Medulla oblongata (tissue), 1 donor: ENCODE measurements at regions not wholly inside any gene's neighbourhood (a gene's known extent, or its start where the extent isn't known, plus 50 kb on each side); places are given as distances from the start of the nearest gene placed in this dataset.

ENCODE experiments used
- DNase-seq: peaks from one replicate; pipeline ENCODE4 v3.0.0-alpha.2; 2015; ENCODE audit errors: extremely low spot score

DNA sequence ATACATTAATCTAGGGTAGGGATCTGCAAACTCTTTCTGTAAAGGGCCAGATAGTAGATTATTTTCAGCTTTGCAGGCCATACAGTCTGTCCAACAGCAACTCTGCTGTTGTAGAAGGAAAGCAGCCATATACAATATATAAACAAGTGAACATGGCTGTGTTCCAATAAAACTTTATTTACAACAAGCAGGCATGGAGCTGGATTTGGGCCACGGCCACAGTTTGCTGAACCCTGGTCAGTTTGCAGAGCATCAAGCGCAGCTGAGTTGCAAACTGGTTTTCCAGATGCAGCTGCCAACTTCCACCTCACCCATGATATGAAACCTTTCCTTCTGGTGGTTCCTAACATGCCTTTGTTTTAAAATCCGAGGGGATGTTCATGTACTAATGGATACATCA, 310.4 kb upstream of the NFE2L3 start:
- no peak for DNase-seq

DNA sequence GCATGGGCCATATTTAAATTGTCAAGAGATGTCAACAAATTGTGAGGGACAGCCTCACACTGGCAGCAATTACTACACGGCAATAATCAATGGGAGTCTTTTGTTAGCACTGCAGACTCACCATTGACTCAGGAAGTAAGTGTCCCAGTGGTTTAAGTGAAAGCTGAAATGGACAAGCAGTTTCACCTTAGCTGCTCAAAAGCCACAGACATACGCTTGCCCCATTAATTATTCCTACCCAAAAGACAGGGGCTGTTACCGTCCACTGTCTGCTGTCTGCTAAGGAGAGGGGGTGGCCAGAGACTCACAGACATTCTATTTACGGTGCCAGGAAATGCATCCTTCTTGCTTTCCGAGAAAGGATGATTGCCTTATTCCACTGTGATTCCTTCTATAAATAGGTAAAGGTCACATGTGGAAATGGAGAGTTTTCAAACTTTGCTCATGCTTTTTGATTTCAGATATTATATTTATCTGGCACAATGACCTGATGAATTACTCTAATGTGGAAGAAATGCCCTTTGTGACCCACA, 309.7 kb upstream of the NFE2L3 start:
- DNase-seq = no peak

- DNase-seq = no peak
Measured at GRCh38 chr7:25843467-25843866, 308.5 kb upstream of the NFE2L3 start.

- DNase-seq = no peak
Measured at GRCh38 chr7:25844102-25844870, 307.7 kb upstream of the NFE2L3 start.

GRCh38 chr7:25845464-25845863, 306.5 kb upstream of the NFE2L3 start:
- no peak for DNase-seq

DNA sequence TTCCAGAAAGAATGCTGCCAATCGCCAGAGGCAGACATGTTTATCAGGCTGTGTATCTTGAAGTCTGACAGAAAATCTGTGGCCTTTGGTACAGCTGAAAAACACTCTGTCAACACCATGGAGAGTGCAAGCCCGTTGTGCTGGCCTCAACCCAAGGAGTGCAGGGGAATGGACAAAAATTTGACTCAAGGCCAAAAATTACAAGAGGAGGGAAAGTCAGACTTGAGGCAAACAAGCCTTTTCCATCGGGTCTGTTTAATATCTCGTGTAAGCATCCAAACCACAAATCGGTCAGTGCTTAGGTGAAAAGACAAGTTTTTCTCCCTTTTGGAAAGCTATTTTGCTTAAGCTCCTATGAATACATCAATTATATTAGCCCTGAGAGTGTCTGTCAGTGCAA, 305.3 kb upstream of the NFE2L3 start:
- peak; percentile 79 for DNase-seq

GRCh38 chr7:25847336-25848070, 304.5 kb upstream of the NFE2L3 start:
- no peak for DNase-seq

DNA sequence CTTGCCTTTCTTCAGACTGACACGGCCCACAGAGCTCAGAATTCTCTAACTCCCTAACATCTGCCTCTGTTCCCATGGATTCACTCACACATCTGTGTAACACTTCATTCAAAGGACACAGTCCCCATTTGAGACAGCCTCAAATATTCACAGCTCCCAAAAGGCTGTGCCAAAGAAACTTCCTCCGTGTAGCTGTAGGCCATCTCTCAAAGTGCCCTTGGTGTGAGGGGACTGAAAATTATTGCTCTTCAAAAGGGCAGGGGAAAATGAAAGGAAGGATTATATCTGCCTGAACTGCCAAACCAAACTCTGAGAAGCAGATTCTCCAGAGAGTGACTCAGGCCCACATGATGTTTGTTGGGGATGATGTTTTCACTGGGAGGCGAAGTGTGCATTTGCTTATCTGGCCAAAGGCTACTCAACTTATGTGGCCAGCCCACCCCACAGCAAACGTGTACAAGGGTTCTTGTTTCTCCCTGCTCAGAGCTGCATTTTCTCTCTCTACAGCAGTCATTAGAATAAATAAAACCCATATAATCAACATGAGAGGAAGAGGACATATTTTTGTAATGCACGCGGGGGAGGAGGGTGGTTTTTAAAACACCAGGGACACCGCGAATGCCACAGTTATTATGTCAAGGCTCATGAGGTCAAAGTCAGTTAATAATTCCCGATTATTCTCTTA, 302.4 kb upstream of the NFE2L3 start:
- DNase-seq = peak; percentile 66

DNA sequence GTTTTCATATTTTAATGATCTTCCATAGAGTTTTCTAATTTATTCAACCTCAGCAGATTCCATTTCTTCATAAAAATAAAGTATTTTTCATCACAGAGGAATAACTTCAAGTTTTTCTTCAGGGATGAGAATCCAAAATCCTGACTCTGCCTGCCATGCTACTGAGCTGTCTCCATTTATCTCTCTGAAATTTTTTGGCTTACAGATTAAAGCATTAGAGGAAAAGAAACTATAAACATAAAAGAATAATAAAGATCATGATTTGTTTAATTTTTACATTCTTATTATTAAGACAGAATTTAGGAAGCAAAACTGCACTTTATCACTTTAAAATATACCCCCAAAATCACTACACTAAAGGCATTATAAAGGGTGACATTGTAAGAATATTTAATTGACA, 301.8 kb upstream of the NFE2L3 start:
- DNase-seq = no peak

- no peak for DNase-seq
Measured at GRCh38 chr7:25850735-25851134, 301.3 kb upstream of the NFE2L3 start.

- DNase-seq = peak; percentile 95
Measured at GRCh38 chr7:25851332-25852210, 300.4 kb upstream of the NFE2L3 start.

DNA sequence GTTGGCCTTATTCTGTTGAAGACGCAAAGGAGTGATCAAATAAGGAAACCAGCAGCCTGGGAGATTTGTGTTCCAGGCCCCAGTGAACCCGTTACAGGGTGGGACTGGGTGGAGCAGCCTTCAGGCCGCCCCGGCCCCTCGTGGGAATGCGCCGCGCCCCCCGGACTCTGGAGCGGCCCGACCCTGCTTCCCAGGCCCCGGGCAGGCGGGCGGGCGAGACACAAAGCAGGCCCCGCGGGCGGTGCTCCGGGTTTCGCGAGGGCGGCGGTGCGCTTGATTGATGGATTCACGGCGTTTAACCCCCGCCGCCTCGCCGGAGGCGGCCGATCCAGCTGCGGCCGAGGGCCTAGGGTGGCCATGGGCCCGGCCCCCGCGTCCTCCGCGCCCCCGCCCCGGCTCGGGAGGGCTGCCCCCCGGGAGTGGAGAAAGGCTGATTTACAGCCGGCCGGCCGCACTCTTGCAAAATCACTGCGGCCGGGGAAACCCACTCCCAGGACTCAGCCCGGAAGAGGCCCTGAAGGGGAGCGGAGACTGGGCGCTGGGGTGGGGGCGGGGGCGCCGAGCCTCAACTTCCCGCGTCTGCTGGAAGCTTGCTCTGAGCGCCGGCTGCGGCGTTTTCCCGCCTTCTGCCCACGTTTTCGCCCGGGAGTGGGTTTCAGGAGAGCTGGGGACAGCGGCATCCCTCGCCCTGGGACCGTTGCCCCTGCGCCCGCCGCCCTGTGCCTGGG, 299.6 kb upstream of the NFE2L3 start:
- no peak for DNase-seq

GRCh38 chr7:25852939-25853271, 299.1 kb upstream of the NFE2L3 start:
- DNase-seq = no peak

GRCh38 chr7:25853314-25853713, 298.7 kb upstream of the NFE2L3 start:
- no peak for DNase-seq

GRCh38 chr7:25854059-25854458, 297.9 kb upstream of the NFE2L3 start:
- no peak for DNase-seq

GRCh38 chr7:25854608-25855497, 297.1 kb upstream of the NFE2L3 start:
- DNase-seq = peak; percentile 91

GRCh38 chr7:25855854-25856782, 295.9 kb upstream of the NFE2L3 start:
- no peak for DNase-seq

GRCh38 chr7:25857376-25858067, 294.5 kb upstream of the NFE2L3 start:
- no peak for DNase-seq
